HPDE6-E6E7 (cell line): ENCODE measurements at regions not wholly inside any gene's neighbourhood (a gene's known extent, or its start where the extent isn't known, plus 50 kb on each side); places are given as distances from the start of the nearest gene placed in this dataset.
A peak's percentile ranks its signal among the peaks of the same experiment; 100 is the strongest.
"Not testable (repeated sequence)": the region's sequence is repeated elsewhere in the genome, so short reads cannot be mapped to it uniquely, and the experiment has no call there.

Experiments used
- DNase-seq: peaks from one replicate; pipeline ENCODE4 v3.0.0; 2011; ENCODE audit warnings: missing footprints; ENCODE audit errors: extremely low spot score

DNA sequence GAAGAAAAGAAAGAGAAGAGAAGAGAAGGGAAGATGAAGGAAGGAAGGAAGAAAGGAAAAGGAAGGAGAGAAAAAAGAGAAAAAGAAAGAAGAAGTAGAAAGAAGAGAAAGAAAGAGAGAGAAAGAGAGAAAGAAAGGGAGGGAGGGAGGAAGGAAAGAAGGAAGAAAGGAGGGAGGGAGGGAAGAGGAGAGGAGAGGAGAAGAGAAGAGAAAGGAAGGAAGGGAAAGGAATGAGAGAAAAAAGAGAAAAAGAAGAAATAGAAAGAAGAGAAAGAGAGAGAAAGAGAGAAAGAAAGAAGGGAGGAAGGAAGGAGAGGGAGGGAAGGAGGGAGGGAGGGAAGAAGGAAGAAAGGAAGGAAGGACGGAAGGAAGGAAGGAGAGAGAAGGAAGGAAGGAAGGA is 217.9 kb upstream of the POU1F1 start:
- no peak for DNase-seq

GRCh38 chr3:87491843-87492242 is 215.5 kb upstream of the POU1F1 start:
- DNase-seq: no peak

- no peak for DNase-seq
These were observed 213.5 kb upstream of the POU1F1 start for GRCh38 chr3:87489892-87490291.

- no peak for DNase-seq
These were observed 212.4 kb upstream of the POU1F1 start for GRCh38 chr3:87488765-87489164.

- DNase-seq: not testable (repeated sequence)
These were observed 210.3 kb upstream of the POU1F1 start for GRCh38 chr3:87486635-87487034.

- DNase-seq: no peak
These were observed 209.7 kb upstream of the POU1F1 start for GRCh38 chr3:87486115-87486514.

- no peak for DNase-seq
These were observed 202.3 kb upstream of the POU1F1 start for GRCh38 chr3:87478716-87479115.

DNA sequence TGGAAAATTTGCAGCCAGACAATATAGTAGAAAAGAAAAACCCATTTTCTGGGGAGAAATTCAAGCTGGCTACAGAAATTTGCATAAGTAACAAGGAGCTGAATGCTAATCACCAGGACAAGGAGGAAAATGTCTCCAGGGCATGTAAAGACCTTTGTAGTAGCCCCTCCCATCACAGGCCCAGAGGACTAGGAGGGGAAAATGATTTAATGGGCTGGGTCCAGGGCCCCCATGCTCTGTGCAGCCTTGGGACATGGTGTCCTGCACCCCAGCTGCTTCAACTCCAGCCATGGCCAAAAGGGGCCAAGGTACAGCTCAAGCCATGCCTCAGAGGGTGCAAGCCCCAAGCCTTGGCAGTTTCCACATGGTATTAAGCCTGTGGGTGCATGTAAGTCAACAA is 197.6 kb upstream of the POU1F1 start:
- DNase-seq: no peak

GRCh38 chr3:87468938-87469337 is 192.6 kb upstream of the POU1F1 start:
- DNase-seq: no peak

- DNase-seq: no peak
These were observed 191.9 kb upstream of the POU1F1 start for GRCh38 chr3:87468235-87468634.

GRCh38 chr3:87462228-87462627 is 185.8 kb upstream of the POU1F1 start:
- DNase-seq: no peak

DNA sequence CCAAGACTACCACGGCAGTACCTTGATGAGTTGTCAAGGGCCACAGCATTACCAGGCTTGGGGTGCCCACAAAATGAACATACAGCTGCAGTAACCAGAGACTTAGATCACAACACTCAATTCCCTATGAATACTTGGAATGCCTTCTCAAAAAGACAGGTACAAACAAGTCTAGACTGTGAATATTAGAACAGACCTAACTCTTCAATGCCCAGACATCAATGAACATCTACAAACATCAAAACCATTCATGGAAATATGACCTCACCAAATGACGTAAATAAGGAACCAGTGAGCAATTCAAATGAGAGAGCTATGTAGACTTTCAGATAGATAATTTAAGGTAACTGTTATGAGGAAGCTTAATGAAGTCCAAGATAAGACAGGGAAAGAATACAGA is 185.1 kb upstream of the POU1F1 start:
- DNase-seq: no peak

DNA sequence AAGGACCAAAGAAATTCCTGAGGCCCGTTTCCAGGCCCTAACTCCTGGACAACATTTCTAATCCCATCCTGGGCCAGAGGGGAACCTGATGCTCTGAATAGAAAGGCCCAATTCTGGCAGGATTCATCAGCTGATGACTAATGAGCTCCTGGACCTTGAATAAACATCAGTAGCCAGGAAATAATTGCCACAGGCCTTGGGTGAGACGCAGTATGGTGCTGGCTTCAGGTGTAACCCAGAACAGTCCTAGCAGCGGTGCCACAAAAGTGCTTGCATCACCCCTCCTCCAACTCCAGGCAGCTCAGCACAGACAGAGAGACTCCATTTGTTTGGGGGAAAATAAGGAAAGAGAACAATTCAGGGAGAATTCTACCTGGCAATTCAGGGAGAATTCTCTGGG is 184.7 kb upstream of the POU1F1 start:
- no peak for DNase-seq

DNA sequence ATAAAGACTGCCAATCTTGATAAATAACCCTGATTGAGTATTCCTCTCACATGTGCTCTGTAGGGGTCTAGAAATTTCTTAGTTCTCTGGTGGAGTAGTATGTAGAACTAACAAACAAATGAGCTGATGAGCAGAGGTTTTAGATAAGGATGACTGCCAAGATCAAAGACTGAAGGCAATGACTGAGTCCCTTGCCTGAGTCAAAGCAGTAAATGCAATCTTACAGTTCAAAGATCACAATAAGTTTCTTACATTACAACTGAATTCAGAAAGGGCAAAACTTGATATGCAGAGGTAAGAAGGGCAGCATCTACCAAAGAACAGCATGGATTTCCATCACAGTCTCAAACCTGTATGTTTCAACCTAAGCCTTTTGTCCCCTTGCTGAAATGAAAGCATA is 172.2 kb upstream of the POU1F1 start:
- DNase-seq: no peak

- DNase-seq: no peak
These were observed 170.5 kb upstream of the POU1F1 start for GRCh38 chr3:87446849-87447387.

DNA sequence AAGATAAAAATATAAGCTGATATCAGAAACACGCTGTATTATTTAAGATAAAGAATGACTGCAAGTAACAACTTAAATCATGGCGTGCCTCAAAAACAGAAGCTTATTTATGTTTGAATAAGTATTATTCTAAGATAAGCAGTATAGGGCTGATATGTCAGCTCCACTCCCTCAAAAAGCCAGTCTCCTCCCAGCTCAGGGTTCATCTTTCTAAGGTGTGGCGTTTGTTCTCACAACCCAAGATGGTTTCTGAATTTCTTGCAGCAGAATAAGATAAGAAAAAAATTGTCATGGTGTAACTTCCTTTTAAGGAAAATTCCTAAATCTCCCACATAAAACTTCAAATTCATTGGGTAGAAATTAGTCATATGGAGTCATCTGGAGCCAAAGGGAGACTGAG is 166.1 kb upstream of the POU1F1 start:
- DNase-seq: no peak

DNA sequence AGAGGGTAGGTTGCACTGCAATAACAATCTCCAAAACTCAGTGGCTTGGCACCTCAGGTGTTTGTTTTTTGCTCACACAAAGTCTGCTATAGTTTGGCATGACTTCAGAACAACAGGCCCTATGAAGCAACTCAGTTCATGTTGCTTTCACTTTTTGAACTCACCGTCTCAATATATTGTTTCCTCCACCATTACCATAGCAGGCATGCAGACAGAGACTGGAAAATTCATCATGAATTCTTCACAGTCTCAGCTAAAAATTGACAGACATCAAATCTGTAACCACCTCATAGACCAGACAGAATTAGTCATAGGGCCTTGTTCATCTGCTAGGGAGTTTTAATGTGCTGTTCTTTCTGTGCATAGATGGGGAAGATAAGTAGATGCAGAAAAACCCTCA is 161.4 kb upstream of the POU1F1 start:
- DNase-seq: no peak

DNA sequence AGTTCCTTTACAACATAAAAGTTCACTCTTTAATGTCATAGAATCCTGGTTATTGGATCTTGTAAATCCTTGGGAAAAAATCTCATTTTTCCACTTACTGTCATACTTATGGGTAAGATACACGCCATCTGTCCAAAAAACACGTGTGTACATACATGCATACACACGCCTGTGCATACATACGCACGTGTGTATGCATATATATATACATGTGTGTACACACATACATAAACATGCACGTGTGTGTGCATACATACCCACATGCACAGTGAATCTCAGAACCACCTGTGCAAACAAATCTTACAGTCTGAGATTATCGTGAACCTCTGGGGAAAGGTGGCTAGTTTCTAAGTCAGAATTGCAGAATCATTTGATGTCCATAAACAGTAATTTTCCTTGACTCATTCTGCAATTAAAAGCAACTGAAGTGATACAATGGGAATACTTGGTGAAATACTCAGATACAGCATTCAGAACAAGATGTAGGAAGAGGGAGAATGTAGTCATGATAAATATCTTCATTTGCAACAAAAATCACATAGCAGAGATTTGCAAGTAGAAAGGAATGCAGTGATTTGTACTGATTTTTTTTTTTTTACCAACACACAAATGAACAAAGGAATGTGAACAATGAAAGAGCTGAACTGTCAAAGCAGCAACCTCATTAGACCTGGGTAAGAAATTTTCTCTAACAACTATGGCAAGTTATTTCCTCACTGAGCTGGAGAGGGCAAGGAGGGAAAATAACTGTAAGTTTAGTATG is 160.6 kb upstream of the POU1F1 start:
- no peak for DNase-seq

DNA sequence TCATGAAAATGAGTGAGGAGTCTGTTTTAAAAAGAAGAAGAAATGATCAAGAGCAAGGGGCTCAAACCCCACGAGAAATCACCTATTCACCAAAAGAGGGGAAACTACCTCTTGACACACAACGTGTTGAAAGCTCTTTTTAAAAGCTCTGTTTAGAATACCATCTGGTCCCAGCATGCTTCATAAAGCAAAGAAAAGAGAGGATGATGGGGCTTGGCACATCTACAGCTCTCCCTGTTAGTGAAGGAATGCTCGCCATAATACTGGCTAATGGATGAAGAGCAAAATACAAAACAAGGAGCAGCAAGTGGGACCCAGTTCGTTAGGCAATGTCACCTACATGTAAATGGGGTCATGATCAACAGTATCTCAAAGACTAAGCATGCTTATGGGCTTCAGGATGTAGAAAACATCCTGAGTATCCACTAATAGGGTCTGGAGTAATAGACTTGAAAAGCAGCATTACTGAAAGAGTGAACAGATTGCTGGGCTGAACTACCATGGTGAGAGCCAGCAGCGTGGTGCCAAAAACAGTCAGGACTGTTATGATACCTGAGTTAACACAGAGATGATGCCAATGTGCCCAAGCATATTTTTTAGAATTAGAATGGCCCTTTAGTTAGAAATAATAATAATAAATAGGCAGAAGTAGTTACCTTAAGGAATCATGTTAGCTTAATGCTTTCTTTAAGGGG is 159.7 kb upstream of the POU1F1 start:
- DNase-seq: no peak

- DNase-seq: not testable (repeated sequence)
These were observed 157.1 kb upstream of the POU1F1 start for GRCh38 chr3:87433445-87433844.

DNA sequence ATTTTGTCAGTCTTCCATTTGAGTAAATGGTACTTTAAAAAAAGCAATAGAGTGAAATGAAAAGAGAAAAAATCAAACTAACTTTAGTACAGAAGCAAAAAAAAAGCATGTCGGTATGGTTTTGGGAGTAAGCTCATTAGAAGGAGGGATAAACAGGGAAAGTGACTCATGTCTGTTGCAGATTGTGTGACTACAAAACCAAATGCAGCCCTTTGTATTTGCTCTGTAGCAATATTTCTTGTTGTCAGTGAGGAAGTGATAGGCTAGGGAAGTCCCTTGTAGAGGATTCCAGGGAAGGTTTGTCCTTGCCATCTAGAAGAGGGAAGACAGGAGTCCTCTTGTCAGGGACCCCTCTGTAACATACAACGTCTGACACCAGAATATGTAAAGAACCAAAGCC is 150.5 kb upstream of the POU1F1 start:
- peak; percentile 3 for DNase-seq

DNA sequence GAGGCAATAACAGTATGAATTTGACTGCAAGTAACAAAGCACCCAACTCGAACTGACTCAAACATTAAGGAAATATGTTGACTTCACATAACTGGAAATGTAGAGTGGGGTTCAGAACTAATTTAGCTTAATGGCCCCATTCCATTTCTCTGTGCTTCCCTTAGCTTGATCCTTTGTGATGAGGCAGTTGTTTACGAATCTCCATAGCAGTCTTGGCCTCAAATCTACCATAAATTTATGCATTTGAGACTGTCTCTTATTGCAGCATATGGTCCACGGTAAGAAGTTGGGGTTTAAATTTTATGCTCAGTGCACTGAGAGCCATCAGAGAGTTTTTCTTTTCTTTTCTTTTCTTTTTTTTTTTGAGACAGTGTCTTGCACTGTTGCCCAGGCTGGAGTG is 148.7 kb upstream of the POU1F1 start:
- no peak for DNase-seq

GRCh38 chr3:87423336-87423735 is 147.0 kb upstream of the POU1F1 start:
- DNase-seq: no peak
